ENCODE measurements at regions not wholly inside any gene's neighbourhood (a gene's known extent, or its start where the extent isn't known, plus 50 kb on each side); places are given as distances from the start of the nearest gene placed in this dataset.

DNA sequence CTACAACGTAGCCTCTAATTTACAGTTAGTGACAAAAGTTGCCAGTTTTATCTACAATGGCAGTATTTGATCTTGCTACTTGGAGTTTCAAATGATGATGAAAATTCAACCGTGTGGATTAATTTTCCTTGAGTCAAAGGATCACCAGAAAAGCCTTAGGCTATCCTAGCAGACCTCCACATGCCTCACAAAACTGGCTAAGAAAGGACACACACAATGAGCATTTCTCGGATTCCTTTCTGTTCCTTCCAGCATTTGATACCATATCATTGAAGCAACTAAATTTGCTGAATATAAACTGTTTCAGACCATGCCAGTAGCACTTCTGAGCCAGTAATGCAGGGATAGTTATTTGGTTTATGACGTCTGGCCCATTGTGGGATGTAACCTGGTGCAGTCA, 587.4 kb upstream of the MDFIC2 start:
- DNase-seq = no peak

- no peak for DNase-seq
Measured at GRCh38 chr3:70890020-70890394, 577.6 kb upstream of the MDFIC2 start.

DNA sequence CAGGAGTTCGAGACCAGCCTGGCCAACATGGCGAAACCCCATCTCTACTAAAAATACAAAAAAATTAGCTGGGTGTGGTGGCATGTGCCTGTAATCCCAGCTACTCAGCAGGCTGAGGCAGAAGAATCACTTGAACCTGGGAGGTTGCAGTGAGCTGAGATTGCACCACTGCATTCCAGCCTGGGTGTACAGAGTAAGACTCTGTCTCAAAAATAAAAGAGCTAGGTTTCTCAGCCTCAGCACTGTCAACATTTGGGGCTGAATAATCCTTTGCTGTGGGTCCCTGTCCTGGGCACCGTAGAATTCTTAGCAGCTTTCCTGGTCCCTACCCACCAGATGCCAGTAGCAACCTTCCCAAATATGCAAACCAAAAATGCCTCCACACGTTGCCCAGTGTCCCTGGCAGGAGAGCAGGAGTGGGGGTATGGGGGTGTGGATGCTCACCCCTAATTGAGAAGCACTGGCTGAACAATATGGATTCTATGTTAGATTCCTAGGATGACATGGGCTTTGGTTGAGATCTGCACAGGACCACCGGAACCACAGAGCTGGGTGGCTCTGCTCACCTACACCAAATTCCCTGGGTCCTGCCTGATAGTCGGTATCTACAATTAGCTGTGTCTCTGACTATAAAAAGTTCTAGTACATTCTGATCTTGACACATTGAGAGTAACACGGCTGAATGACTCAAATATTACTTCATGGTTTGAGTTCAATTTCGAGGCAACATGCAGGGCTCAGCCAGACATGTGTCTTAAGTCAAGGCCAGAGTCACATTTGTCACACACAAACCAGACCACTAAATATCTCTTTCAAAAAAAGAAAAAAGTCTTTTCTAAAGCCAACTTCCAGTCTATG, 577.0 kb upstream of the MDFIC2 start:
- DNase-seq = no peak

DNA sequence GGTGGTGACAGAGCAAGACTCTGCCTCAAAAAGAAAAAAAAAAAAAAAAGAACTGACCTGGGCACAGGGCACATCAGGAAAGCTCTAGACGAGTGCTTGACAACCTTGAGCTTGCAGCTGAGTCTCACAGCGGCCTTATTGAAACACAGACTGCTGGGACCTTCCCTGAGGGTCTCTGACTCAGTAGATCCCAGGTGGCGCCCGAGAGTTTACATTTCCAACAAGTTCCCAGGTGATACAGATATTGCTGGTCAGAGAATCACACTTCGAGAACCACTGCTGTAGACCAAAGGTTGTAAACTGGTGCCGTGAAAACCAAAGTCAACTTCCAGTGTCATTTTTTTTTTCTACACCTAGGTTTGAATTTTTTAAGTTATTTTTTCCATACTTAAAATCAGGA, 573.2 kb upstream of the MDFIC2 start:
- no peak for DNase-seq

DNA sequence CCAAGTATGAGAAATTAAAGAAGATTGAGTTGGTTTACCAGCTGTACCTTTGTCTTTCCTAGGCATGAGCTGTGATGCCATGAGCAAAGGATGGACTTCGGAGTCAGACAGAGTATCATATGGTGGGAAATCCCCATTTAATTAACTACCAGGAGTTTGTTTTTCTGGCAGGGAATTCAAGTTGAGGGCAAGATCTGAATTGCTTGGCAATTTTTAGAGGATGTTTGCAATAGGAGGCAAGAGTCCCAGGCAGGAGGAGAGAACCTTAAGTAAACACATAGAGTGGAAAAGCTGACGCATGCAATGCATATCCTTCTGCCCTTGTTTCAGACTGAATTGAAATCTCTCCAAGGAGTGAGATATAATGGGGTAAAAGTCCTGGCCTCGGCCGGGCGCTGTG, 569.7 kb upstream of the MDFIC2 start:
- no peak for DNase-seq

DNA sequence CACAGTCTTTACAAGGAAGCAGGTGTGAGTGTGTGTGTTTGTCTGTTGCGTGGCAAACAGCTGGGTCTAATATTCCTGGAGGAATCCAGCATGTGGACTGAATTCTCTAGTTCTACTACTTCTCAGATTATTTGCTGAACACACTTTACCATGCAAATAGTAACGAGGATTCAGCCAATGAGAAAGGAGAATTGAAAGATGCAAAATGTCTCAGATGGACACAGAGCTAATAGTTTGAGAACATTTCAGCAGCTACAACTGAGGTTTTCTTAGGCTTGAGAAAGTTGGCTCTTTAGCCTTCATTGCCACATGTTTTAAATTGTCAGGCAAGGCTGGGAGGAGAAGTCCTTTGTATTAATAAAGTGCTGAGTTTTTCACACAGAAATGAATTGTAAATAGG, 568.0 kb upstream of the MDFIC2 start:
- DNase-seq = no peak

GRCh38 chr3:70876154-70876553, 563.7 kb upstream of the MDFIC2 start:
- DNase-seq = no peak

DNA sequence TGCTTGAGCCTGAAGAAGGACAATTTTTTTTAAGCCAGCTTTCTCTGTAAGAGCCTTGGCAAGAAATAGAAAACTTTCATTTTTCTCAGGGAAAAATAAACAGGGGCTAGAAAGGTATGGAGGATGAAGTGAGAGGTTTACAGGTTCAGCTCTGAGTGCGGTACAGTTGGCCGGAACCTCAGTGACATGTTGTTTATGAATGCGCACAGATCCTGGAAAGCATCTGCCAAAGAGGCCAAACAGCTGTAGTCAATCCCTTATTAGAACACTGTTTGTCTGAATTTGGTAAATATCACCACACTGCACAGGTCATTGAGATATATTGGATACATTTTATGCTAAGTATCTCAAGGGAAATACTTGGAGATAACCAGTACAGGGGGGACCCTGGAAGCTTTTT, 561.8 kb upstream of the MDFIC2 start:
- DNase-seq = no peak

- no peak for DNase-seq
Measured at GRCh38 chr3:70873686-70874085, 561.2 kb upstream of the MDFIC2 start.

- DNase-seq = no peak
Measured at GRCh38 chr3:70871909-70872656, 559.6 kb upstream of the MDFIC2 start.

- DNase-seq = no peak
Measured at GRCh38 chr3:70870576-70870975, 558.1 kb upstream of the MDFIC2 start.

- DNase-seq = no peak
Measured at GRCh38 chr3:70868561-70868960, 556.1 kb upstream of the MDFIC2 start.

- no peak for DNase-seq
Measured at GRCh38 chr3:70863049-70863448, 550.6 kb upstream of the MDFIC2 start.

- DNase-seq = no peak
Measured at GRCh38 chr3:70861855-70862254, 549.4 kb upstream of the MDFIC2 start.

GRCh38 chr3:70861234-70861633, 548.8 kb upstream of the MDFIC2 start:
- no peak for DNase-seq

DNA sequence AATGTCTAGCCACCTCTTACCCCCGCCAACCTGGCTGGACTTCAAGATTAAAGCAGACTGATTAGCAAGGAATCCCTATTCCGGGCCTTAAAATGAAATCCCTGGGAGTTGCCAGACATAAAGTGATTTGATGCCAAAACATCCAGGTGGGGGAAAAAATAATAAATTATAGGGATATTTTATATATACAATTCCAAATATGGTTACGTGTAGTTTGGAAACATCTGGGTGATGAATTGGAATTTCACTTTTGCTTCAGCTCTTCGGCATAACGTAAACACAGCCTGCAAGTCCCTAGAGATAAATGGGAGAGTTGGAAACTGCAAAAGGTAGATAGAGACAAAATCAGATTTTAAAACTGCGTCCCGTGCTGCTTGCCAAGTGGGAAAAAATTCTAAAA, 545.5 kb upstream of the MDFIC2 start:
- DNase-seq = no peak

DNA sequence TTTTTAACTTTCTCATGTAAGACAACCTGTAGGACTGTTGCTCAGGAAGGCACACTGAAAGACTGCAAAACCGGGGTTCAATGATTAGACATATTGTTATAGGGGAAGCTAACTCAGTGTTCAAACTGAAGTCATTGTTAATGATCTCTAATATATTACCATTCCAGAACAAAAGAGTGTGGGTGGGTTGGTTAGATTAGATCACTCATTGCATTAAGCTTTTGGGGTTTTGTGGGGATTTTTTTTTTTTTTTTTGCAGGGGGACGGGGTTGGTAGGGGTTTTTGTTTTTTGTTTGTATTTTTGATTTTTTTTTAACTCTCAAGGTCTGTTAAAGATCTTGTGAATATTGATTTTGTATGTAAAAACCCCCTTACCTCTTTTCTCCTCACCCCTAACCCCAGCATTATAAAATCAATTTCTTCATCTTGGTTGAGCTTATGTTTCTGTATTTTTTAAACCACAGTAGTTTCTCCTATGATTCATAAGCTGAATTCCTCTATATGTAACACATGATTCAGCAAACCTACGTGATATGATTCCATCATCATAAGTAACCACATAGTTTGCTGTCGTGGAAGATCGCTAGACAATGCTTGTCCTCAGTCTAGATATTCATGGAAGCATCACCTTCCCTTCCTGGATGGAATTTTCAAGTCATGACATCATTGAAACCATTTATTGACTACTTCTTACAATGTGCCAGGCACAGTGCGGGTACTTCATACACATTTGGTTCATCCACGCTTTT, 544.1 kb upstream of the MDFIC2 start:
- DNase-seq = no peak

- no peak for DNase-seq
Measured at GRCh38 chr3:70855149-70855548, 542.7 kb upstream of the MDFIC2 start.

DNA sequence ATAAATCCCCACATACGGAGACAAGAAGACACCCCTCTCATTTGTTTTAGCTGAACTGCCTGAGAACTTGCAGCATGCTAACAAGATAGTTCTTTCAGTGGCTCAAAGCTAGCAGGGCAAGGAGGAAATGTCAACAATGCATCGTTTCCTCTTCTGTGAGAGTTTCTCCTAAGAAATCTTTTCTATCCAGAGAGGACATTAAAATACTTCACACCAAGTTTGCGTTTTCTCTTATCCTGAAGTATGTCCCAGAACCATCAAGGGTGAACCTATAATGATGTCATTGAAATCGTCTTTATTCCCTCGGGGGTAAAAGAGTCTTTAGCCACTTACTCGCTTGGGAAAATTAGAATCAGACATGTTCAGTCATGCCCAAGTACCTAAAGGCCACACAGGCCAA, 541.7 kb upstream of the MDFIC2 start:
- DNase-seq = no peak

GRCh38 chr3:70853161-70853944, 540.9 kb upstream of the MDFIC2 start:
- DNase-seq = no peak
